ENCODE measurements at regions not wholly inside any gene's neighbourhood (a gene's known extent, or its start where the extent isn't known, plus 50 kb on each side); places are given as distances from the start of the nearest gene placed in this dataset.

- TF ChIP-seq ZNF70 (CRISPR knock-in tag; IDR thresholded peaks at IDR 0.05) = no peak
- TF ChIP-seq, protein P1, sequence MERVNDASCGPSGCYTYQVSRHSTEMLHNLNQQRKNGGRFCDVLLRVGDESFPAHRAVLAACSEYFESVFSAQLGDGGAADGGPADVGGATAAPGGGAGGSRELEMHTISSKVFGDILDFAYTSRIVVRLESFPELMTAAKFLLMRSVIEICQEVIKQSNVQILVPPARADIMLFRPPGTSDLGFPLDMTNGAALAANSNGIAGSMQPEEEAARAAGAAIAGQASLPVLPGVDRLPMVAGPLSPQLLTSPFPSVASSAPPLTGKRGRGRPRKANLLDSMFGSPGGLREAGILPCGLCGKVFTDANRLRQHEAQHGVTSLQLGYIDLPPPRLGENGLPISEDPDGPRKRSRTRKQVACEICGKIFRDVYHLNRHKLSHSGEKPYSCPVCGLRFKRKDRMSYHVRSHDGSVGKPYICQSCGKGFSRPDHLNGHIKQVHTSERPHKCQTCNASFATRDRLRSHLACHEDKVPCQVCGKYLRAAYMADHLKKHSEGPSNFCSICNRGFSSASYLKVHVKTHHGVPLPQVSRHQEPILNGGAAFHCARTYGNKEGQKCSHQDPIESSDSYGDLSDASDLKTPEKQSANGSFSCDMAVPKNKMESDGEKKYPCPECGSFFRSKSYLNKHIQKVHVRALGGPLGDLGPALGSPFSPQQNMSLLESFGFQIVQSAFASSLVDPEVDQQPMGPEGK (CRISPR knock-in tag; IDR thresholded peaks at IDR 0.05; ENCODE audit: borderline replicate concordance) = no peak
These were observed 318.5 kb downstream of the QKI start for GRCh38 chr6:163733061-163733460.

Measured in SK-N-SH treated with all-trans-retinoic acid at 6 μM for 48 hours (cell line).